Pons (tissue), 1 donor: ENCODE measurements at regions not wholly inside any gene's neighbourhood (a gene's known extent, or its start where the extent isn't known, plus 50 kb on each side); places are given as distances from the start of the nearest gene placed in this dataset.

Experiments used
- DNase-seq: peaks from one replicate; pipeline ENCODE4 v3.0.0-alpha.2; 2016; ENCODE audit warnings: low spot score

DNA sequence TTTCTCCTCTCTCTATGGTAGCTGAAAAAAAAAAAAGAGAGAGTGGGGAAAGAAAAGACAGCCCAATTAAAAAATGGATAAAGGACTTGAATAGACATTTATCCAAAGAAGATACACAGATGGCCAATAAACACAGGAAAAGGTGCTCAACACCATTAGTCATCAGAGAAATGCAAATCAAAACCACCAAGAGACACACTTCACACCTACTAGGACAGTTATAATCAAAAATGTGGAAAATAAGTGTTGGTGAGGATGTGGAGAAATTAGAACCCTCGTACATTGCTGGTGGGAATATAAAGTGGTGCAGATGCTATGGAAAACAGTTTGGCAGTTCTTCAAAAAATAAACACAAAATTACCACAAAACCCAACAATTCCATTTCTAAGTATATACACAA is 172.4 kb upstream of the GRIN2B start:
- DNase-seq: no peak

- DNase-seq: no peak
These were observed 175.2 kb upstream of the GRIN2B start for GRCh38 chr12:14156606-14157005.

DNA sequence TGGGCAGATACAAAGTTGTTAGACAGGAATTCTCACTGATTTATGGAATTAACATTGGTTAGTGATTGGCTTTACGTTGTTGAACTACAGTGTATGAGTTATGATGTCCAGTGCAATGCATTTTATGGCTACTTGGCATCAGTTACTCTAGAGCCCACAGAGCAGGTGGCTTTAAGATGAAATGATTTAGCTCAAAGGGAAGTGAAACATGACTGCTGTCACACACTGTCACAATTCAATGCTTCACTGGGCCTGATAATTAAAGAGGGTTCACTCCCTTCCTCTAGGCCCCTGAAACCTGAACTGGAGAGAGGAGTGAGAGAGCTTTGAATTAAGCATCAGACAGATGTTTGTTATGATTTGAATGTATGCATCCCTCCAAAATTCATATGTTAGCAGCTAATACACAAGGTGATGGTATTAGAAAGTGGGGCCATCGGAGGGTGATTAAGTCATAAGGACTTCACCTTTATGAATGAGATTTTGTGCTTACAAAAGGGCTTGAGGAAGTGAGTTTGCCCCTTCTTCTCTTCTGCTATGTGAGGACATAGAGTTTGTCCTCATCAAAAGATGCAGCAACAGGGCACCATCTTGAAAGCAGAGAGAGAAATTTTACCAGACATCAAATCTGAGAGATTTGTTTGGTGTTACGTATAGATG is 175.8 kb upstream of the GRIN2B start:
- DNase-seq: no peak

DNA sequence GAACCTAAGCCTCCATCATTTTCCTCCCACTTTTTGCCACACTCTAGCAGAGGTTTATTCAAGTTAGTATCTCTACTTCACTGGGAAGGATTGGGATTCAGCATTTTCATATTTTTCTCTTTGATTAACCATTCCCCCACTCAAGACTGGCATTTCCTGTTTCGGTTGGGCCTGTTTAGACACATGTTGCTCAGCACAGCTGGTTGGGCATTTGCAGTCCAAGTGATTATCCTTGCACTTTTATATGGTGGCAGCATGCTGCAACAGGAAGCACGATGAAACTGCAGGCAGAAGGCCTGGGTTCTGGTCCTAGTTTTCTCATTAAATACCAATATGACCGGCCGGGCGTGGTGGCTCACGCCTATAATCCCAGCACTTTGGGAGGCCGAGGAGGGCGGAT is 182.9 kb upstream of the GRIN2B start:
- no peak for DNase-seq

DNA sequence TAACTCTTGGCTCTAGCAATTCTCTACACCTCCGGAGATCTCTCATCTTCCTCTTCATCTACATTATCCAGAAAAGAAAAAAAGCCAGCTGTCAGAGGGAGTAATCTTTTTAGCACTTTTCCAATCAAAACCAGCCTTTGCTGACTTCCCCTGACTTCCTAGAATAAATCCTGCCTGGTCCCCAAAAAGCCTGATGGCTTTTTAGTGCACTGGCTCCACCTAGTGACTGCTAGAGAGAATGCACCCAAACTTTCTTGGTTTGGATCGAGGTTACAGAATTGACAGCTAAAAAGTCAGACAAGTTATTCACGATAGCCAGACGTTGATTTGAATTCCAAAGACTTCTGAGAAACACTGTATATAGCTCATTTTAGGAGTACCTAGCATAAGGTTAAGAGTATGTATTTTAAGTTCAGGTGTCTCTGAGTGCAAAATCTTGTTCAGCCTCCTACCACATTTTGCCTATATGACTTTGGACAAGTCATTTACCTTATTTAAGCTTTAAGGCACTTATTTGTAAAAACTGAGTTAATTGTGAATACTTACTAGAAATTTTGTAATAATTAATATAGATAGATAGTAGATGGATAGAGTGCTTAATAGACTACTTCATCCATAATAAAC is 185.7 kb upstream of the GRIN2B start:
- DNase-seq: peak; percentile 81

DNA sequence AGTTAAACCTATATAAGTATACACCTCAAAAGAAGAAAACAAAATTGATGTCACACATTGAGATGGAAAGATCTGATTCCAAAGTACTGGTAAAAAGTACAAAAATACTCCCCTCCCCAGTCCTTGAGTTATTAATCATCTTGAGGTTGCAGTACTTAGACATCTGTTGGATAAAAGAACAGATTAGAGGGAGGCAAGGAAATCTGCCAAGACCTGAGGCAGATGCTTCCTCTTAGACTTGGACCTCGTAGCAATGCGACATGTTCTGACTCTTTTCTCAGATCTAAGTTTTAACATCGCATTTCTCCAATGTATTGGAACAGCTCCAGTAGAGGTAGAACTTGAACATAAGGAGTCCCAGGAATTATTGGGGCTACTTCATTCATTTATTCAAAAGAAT is 187.9 kb upstream of the GRIN2B start:
- DNase-seq: peak; percentile 19

DNA sequence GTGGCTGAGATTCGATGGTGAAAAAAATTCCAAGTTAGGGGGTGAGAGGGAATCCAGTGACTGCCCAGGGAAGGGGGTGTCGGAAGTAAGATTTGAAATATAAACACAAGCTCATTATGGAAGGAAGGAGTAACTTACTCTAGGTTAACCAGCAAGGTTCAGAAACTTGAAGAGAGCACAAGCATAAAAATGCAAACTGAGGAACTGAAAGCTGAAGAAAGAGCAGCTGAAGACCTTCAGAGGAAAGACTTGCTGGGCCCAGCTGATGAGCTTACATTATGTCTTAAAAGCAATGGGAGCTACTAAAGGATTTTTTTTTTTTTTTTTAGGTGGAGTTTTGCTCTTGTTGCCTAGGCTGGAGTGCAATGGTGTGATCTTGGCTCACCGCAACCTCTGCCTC is 189.7 kb upstream of the GRIN2B start:
- DNase-seq: no peak

DNA sequence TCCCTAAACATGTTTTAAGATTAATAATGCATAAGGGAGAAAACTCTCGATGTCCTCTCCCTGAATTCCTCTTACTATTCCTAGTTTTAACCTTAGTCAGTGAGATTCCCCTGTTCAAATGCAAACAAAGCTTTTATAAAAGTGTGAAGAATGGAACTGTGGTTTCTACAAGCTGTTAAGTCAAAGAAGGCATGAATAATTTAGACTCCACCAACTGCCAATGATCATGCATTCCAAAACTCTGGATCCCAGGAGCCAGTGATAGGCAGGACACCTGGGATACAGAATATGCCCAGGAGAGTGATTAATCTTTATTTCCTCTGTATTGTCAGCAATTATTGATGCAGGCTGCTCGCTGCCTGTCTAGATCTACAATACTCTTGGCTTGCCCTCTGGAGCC is 190.3 kb upstream of the ATF7IP start:
- DNase-seq: no peak

GRCh38 chr12:14185427-14186192 is 179.9 kb upstream of the ATF7IP start:
- DNase-seq: peak; percentile 64

DNA sequence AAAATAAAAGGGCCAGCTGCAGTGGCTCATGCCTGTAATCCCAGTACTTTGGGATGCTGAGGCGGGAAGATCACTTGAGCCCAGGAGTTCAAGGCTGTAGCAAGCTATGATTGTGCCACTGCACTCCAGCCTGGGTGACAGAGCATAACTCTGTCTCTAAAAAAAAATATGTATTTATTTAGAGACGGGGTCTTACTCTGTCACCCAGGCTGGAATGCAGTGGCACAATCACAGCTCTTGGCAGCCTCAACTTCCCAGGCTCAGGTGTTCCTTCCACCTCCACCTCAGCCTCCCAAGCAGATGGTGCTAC is 179.3 kb upstream of the ATF7IP start:
- no peak for DNase-seq

GRCh38 chr12:14187002-14187401 is 178.5 kb upstream of the ATF7IP start:
- no peak for DNase-seq

GRCh38 chr12:14187966-14188365 is 177.5 kb upstream of the ATF7IP start:
- no peak for DNase-seq

GRCh38 chr12:14188744-14189143 is 176.7 kb upstream of the ATF7IP start:
- peak; percentile 28 for DNase-seq

GRCh38 chr12:14190694-14191093 is 174.8 kb upstream of the ATF7IP start:
- no peak for DNase-seq

- no peak for DNase-seq
These were observed 173.9 kb upstream of the ATF7IP start for GRCh38 chr12:14191612-14192011.

DNA sequence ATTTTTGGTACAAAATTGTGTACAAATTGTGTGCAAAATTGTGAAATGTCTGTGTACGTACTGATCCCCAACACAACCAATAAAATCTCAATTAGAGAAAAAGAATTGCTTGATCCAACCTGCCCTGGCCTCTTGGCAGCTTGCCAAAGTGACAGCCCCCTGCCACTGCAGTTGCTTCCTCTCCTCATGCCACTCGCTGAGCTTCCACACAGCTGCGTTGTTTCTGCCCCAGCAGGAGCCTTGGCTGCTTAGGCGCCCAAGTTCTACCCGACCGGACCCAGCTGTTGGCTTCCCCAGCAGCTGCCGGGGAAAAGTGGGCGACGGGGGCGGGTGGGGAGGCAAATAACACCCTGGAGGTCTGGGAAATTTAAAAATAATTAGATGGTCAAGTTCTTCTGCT is 171.8 kb upstream of the ATF7IP start:
- DNase-seq: no peak

- no peak for DNase-seq
These were observed 170.9 kb upstream of the ATF7IP start for GRCh38 chr12:14194572-14194971.

DNA sequence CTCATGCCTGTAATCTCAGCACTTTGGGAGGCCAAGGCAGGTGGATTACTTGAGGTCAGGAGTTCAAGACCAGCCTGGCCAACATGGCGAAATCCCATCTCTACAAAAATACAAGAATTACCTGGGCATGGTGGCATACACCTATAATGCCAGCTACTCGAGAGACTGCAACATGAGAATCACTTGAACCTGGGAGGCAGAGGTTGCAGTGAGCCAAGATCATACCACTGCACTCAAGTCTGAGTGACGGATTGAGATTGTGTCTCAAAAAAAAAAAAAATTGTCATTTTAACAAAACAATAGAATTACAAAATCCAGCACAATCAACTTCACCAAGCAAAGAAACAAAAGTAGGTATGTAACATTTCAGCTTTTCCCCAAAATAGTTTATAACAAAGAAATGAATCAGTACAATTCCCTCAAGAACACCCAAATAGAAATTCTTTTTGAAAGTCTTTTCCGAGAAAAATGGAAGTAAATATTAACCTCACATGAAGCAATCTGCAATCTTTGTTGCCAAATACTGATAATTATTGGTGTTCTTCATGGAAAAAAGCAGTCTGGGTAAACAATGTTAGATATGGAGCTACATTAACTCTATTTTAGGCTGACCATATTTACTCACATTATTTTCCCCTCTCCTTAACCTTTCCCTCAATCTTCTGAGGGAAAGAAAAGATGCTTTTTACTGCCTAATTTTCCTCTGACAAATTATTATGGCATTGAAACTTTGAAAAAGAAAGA is 165.9 kb upstream of the ATF7IP start:
- DNase-seq: no peak

- no peak for DNase-seq
These were observed 164.9 kb upstream of the ATF7IP start for GRCh38 chr12:14200598-14200997.

- DNase-seq: no peak
These were observed 164.2 kb upstream of the ATF7IP start for GRCh38 chr12:14201291-14201690.

- DNase-seq: no peak
These were observed 157.5 kb upstream of the ATF7IP start for GRCh38 chr12:14207905-14208551.

- DNase-seq: peak; percentile 58
These were observed 153.5 kb upstream of the ATF7IP start for GRCh38 chr12:14211947-14212387.
